DMS53 treated with DMSO at 0.1 percent for 48 hours (cell line): ENCODE measurements at regions not wholly inside any gene's neighbourhood (a gene's known extent, or its start where the extent isn't known, plus 50 kb on each side); places are given as distances from the start of the nearest gene placed in this dataset.

Experiments used
- DNase-seq: peaks from one replicate; lab custom pipeline; 2025; ENCODE audit not compliant: unreplicated experiment; lab: John Stamatoyannopoulos, UW

DNA sequence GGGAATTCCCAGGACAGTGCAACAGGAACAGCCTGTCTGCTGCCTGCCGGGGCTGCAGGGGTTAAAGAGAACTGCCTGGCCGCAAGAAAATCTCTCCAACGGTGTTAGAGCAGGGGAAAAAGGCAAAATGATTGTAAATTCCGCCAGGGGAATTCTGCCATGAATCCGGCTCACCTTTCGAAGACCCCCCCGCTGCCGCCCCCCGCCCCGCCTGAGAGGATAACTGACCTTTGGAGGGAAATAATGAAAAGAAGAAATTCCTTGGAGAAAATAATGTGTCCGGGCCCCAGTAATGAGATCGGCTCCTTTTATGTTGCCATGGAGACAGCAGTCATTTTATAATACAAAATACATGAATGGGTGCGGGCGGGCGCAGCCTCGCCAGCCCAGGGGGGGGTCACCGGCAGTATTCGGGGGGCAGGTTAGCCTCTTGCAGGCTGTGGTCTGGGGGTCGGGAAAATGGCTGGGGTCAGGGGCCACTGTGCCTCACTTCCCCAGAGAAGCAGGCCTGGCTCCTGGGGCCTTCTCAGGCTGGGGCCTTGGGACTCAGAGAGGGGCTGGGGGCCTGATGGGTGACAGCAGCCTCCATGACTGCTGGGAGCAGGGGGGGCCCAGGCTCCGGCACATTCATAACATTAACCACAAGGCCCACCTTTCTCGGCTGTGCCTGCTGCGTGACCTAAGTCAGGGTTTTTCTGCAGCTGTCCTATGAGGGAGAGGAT is 228.1 kb downstream of the MN1 start:
- no peak for DNase-seq

DNA sequence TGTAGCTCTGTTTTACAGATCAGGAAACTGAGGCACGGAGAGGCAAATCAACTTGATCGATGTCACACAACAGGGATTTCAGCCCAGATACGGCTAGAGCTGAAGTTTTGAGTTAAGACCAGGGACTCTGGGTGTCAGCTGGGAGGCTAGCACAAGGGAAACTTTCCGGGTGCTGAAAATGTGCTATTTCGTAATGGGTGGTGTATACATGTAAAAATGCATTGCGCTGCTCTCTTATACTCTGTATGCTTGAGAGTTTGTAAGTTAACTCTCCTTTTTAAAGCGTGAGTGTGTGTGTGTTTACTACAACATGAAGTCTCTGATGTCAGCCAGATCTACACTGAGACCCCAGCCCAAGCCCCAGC is 227.6 kb downstream of the MN1 start:
- no peak for DNase-seq

DNA sequence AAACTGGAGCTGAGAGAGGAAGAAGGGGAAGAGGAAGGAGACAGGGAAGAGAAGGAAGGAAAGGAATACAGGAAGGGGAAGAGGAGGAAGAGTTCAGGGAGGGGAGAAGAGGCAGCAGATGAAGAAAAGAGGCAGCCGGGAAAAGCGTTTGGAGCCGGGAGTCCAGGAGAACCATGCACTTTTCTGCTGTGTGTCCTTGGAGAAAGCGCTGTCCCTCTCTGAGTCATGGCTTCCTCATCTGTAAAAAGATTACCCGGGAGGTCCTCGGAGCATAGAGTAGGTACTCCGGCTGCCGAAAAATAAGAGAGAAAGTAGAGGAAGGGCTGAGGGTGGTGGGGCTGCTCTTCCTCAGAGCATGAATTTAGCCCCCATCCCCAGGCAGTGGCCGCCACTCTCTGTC is 226.9 kb downstream of the MN1 start:
- DNase-seq = no peak

DNA sequence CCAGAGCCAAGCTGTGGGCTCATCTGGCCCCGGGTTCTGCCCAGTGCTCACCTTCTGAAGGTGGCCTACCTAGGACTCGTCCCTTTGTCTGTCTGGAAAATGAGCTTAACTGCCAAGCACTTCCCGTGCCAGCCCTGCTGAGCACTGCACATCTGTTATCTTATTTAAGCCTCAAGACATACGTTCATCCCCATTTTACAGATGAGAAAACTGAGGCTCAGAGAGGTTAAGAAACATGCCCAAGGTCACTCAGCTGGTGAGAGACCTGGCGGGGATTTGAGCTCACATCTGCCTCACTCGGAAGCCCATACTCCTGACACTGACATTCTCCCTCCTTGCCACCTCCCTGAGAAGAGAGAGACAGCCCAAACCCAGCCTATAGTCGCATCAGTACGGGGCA is 226.2 kb downstream of the MN1 start:
- DNase-seq = no peak

DNA sequence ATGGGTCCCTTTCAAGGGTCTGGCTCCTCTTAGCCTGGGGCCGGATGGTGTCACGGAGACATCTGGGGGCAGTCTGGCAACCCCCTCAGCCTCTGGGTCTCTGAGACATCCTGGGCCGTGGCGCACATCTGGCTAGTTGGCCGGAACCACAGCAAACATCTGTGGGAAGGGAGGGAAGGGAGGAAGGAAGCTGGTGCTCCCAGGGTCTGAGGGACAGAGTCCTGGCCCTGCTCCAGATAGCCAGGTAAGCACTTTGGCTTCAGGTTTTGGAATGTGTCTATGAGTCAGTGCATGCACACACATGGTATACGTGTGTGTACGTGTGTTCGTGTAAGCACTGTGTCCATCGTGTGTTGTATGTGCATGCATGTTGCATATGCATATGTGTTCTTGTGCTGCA is 225.1 kb downstream of the MN1 start:
- no peak for DNase-seq

DNA sequence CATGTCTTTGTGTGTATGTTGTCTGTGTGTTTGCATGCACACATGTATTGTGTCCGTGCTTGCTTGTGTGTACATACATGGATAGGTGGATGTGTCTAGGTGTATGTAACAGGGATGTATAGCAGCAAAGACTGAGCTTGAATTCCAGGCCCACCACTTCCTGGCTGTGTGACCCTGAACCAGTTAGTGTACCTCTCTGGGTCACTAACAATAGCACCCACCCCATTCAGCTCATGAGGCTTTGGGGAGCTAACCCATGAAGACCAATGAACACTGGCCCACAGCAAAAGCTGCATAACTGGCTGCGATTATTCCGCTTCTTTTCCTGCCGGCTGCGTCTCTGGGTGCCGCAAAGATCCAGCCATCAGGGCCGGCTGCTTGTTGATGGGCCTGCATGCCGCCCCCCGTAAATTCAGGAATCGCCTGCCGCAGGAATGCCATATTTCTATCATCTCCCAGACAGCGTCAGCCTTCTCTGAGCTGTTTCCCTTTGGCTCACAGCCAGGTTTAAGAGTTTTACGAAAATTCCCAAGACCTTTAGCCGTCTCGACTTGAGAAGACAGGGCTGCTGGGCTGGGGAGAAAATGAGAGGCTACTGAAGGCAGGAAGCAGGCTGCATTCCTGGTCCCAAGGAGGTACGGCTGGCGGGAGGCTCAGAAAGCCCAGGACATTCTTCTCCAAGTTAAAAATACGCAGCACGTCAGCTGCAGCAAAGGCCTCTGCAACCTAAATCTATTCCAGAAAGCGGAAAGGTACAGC is 224.6 kb downstream of the MN1 start:
- no peak for DNase-seq

DNA sequence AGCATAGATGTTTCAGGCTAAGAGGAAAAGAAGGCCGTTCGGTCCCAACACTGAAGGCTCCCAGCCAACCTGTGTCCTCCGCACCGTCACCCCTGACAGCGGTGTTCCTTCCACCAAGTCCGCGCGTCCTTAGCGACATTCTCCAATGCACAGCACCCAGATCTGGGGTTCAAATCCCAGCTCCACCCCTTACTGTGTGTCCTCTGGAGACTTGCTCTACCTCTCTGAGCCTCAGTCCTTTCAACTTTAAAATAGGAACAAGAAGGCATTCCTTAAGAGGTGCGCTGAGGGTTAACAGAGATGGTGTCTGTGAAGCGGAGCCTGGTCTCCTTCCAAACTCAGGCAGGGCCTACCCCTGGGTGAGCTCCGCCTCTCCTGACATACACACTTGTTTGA is 224.0 kb downstream of the MN1 start:
- no peak for DNase-seq

DNA sequence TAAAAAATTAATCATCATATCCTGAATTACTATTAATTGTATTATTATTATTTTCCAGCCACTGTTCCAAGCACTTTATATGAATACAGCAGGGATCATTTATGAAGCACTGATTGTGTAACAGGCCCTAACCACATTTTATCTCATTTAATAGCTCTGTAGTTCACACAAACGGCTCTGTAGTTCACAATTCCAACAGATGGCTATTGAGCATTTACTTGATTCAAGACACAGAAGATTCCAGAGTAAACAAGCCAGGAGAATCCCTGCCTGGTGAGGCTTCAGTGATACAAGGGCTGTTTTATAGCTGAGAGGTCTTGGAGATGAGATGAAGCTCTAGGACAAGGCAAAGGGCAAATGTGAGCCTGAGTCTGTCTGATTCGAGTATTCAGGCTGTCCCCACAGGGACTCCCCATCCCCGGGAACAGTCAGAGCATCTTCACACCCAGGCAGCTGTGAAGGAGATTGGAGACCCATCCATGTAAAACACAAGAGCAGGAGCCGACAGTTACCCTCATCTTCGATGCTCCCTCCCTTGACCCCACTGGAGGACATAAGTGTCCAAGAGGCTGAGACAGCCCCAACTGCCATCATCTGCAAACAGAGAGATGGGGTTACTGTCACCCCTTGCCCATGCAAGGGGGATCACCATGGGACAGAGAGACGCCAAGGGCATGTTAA is 222.5 kb downstream of the MN1 start:
- DNase-seq = no peak

DNA sequence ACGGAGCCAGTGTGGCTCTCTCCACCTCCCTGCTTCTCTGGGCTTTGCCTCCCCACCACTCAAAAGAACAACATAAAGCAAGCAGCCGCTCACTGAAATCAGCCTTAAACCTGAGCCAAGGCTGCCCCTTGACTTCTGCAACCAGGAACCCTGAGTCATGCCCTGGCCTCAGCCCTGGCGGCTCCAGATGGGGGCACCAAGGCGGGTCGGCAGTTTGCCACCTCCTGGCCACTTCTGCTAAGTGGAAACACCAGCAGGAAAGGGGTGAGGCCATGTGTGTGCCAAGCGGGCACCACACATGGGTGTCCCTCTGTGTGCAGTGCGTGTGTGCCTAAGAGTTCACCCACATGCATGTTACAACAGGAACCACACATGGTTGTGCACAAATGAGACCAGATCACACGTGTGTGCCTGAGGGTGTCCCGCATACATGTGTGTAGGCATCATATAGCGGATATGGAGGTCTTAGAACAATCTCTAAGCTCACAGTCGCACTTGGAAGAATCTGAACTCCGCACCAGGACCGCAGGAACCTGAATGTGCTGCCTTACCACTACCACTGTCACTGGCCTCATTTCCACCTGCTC is 221.2 kb downstream of the MN1 start:
- no peak for DNase-seq

DNA sequence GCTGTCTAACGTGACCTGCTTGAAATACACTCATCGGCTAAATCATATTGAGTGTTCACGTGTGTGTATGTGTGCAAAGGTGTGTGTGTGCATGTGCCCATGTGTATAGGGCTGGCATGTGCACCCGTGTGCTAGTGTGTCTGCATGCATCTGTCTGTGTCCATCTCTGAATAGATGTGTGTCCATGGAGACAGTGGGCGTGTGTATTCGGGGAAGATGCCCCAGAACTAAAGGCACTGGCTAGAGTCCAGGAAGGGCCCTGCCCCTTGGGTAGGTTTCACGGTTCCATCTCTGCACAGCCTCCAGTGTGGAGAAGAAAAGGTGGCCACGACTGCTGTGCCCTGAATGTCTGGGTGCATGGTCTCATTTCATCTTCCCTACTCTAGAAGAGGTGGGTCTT is 220.3 kb downstream of the MN1 start:
- DNase-seq = no peak

DNA sequence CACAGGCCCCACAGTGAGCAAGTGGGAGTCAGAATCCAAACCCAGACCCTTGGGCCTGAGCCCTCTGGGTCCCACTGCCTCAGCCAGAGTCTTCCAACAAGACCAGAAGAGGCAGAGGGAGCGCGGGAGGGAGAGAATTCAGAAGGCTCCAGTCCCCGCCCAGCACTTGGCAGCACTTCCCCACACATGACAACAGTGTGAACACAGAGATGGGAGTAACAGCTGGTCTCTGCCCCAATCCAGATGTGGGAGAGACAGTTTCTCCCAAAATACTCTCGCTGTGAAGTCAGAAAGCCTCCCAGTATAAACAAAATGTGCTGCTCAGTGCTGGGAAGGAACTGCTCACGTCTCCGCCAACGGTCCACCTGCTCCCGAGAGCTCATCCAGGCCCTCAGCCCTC is 219.9 kb downstream of the MN1 start:
- no peak for DNase-seq

DNA sequence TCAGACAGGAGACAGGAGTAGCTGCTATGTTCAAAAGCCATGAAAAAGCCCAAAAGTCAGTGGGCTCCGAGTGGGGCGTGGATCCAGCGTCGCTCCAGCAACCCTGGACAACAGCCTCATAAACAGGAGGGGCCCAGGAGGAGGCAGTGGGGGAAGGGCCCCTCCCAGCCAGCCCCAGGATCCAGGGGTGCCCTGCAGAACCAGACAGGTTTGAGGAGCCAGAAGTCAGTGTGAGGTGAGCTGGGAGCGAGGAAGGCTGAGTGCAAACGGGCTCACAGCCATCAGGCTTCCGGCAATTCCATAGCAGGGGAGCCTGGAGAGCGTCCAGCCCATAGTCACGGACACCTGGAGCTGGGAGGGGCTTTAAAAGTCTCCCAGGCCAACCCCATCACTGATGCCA is 217.7 kb downstream of the MN1 start:
- no peak for DNase-seq

DNA sequence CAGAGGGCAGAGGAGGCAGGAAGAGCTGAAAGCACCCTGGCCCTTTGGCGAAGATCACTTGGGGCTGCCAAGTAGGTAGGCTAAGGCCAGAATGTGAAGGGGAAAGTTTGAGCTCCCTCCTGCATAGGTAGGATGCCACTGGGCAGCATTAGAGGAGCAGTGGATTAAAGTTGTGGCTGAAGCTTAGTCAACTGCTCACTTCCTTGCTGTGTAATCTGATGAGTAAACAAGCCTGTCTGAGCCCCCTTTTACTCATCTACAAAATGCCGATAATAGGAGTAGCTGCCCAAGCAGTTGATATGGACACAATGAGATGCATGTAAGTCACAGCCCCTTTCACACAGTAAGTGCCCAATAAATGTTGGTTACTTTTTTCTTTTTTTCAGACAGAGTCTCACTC is 216.4 kb downstream of the MN1 start:
- no peak for DNase-seq

DNA sequence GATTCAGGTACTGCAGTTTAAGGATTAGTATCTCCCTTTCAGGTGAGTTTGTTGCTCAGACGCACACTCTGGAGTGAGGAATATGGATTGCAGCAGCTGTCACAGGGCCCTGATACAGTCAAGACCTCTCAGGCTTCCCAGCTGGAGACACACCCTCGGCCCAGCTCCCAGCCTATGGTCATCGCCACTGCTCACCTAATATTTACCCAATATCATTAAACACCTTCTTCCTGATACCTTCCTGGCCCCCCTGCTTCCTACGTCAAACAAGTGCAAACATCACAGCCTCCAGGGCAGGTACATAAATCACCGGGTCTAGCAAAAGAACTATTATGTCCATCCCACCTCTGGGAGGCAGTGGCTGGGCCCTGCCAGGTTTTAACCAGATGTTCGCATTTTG is 213.3 kb downstream of the MN1 start:
- DNase-seq = no peak

DNA sequence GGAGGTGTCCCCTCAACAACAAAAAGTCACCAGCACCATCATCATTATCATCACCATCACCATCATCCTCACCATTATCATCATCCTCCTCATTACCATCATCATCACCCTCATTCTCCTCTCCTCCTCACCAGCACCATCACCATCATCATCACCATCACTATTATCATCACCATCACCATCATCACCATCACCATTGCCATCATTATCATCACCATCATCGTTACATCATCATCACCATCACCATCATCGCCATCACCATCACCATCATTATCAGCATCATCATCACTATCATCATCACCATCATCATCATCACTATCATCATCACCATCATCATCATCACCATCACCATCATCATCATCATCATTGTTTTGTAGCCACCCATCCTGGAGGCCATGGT is 212.6 kb downstream of the MN1 start:
- no peak for DNase-seq

DNA sequence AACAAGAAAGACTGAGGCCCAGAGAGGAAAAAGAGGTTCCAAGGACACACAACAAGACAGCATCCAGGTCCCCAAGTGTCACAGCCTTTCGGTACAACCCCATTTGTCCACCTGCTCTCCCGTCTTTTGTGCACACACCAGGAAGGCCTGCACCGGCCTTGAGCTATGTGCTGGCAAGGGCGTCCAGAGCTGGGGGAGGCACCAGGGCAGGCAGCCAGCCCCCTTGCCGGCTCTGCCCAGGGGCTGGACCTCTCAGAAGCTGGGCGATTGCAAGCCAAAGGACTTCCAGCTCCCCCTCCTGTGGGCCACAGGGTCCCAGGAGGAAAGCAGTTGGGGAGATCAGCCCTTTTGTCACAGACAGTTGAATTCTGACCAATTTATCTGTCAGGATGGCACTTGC is 210.5 kb downstream of the MN1 start:
- DNase-seq = no peak

DNA sequence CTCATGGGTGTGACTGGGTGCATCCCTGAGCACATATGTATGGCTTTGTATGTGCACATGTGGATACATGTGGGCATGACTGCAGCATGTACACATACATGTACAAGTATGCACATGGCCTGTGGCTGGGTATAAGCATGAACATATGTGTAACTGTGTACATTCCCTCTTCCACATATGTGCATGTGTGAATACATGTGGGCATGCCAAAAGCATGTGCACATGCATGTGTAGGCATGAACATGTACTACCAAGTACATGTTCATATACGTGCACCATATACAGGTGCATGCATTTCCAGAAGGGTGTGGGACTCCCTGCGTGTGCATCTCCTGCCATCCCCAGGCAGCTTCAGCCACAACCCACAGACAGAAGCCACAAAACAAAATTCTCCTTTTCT is 208.2 kb downstream of the MN1 start:
- DNase-seq = no peak

DNA sequence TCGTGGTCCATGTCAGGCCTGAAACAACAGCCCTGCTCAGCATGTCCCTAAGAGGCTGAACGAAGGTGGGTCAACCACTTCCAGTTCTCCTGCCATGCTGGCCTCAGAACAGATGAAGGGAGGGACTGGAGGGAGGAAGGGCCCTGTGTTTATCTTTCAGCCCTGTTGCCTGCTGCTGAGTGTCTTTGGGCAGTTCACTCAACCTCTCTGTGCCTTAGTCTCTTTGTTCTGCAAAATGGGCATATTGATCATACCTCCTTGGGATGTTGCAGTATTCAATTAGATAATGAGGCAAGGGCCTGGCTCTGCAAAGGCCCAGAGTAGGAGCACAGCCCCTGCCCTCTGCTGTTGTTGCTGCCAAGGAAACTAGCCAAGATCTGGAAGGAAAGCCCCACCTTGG is 207.5 kb downstream of the MN1 start:
- no peak for DNase-seq

DNA sequence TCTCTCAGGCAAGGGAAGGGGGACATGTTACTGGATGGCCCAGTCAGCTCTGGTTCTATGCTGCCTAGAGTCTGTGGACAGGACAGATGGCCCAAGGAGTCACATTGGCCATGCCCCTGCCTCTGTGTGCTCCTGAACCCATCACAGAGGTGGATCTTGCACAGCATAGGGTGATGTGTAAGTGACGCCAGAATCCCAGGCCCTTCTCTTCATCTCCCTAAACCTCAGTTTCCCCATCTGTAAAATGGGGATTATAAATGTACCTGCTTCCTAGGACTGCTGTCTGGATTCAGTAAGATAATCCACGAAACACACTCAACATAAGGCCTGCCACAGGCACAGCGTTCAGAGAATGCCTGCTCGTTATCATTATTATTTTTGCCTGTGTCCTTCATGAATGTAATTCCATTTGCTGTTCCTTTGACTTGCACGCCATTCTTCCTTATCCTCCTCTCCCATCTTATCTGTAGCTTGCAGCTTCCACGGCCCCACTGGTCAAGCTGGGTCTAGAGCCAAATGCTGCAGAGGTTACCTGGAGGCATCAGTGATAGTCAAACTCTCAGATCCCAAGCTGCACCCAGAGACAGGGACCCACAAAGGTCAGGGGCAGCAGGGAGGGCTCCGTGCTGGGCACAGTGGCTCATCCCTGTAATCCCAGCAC is 207.0 kb downstream of the MN1 start:
- no peak for DNase-seq

DNA sequence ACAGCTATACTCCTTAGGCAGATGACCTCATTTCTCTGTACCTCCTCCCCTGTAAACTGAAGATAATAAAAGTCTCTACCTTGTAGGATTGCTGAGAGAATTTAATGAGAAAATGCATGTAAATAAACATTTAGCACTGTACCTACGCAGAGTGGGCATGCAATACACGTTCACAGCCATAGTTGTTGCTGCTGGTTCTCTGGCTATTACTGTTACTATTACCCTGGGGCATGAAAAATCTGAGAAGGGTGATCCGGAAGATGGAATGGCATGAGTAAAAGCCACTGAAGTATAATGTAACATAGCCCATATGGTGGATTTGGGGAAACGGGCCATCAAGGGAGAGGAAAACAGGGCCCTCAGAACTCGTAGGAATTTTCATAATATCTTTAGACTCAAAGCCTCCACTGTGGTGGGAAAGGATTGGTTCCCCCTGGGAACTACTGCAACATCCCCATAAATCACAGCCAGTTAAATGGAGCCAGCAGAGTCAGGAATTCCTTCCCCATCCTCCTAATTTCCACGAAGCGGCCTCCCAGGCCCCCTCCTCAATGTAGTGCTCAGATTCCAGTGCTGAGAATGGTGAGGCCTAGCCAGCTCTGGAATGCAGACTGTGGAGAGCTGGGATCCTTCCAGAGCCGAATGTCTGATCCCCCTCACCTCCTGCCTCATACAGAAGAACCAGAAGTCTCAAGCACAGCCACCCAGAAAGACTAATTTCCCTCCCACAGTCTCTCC is 205.3 kb downstream of the MN1 start:
- DNase-seq = no peak
